ENCODE measurements at regions not wholly inside any gene's neighbourhood (a gene's known extent, or its start where the extent isn't known, plus 50 kb on each side); places are given as distances from the start of the nearest gene placed in this dataset.

DNA sequence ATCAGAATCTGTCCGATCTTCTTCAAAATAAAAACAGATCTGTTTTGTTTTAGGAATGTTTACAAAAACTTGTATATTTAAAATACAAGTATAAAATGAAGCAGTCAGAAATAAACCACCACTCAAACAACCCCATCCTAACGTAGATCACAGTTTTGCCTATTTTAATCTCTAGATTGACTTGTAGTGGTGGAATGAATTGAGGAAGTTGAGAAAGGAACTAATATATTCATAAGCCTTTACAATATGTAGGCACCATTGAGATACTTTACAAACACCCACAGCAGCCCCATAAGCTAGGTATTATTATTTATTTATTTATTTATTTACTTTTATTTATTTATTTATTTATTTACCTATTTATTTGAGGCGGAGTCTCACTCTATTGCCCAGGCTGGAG, 52.3 kb upstream of the KLF3 start:
- ATAC-seq = no peak
- peaks cover 13% of the 10 kb centered on the region for H3K4me1 Mint-ChIP-seq (ENCODE audit: low read depth)
- DNase-seq = no peak
- no peak overlapping the region for H3K4me3 Mint-ChIP-seq
- intact Hi-C loops (cut with micrococcal nuclease) = no loop called here
- no peak overlapping the region for H3K27ac Mint-ChIP-seq
- no peaks in the 10 kb centered on the region for H3K36me3 Mint-ChIP-seq (ENCODE audit: low read depth)
- no peaks in the 10 kb centered on the region for H3K9me3 Mint-ChIP-seq
- ChIA-PET POLR2A (no interaction called here), CTCF (interaction anchor here (1.0 to 2.1 kb wide), 2 partner anchors 63 to 293 kb away, joined by 4 read pairs; no protein-coding TSS in a partner anchor)
- TF ChIP-seq, protein P1, sequence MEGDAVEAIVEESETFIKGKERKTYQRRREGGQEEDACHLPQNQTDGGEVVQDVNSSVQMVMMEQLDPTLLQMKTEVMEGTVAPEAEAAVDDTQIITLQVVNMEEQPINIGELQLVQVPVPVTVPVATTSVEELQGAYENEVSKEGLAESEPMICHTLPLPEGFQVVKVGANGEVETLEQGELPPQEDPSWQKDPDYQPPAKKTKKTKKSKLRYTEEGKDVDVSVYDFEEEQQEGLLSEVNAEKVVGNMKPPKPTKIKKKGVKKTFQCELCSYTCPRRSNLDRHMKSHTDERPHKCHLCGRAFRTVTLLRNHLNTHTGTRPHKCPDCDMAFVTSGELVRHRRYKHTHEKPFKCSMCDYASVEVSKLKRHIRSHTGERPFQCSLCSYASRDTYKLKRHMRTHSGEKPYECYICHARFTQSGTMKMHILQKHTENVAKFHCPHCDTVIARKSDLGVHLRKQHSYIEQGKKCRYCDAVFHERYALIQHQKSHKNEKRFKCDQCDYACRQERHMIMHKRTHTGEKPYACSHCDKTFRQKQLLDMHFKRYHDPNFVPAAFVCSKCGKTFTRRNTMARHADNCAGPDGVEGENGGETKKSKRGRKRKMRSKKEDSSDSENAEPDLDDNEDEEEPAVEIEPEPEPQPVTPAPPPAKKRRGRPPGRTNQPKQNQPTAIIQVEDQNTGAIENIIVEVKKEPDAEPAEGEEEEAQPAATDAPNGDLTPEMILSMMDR (IDR thresholded peaks at IDR 0.05) = no peak
- no peaks in the 10 kb centered on the region for H3K27me3 Mint-ChIP-seq

DNA sequence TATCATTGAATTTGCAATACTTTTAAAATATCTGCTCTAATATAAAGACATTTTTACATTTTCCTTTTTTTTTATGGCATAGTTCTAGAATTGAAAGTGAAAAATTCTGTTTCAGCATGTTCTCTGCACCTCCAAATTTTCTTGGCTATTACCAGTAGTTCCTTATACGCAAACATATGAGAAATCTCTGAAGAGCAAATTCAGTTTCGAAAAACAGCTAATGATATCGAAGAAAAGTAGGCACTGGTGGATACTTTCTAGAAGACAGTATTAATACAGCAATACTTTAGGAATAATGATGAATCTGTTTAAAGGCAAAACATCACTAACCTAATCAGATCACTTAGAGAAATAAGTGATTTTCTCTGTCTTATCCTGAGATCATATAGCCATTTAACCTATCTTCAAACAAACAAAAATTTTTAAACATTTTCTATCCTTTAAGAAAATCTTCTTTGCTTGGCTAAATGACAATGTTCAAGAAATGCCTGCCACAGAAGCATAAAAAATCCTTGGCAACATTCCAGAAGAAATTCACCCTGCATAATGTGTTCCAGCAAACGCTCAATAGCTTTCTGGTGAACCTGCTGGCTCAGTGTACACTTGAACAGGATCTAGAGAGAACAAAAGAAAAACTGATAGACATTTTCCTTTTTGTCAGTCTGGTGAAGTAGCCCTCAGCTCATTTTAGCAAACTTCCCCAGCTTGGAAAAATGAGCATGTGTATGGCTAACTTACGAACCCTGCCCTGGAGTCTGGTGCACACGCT, 51.2 kb upstream of the KLF3 start:
- H3K27me3 Mint-ChIP-seq = no peaks in the 10 kb centered on the region
- POLR2A ChIA-PET = no interaction called here
- H3K9me3 Mint-ChIP-seq = no peaks in the 10 kb centered on the region
- ATAC-seq (no peak), DNase-seq (no peak)
- H3K4me3 Mint-ChIP-seq = no peak overlapping the region
- H3K27ac Mint-ChIP-seq = no peak overlapping the region
- intact Hi-C loops (cut with micrococcal nuclease) = no loop called here
- H3K36me3 Mint-ChIP-seq (ENCODE audit: low read depth) = no peaks in the 10 kb centered on the region
- TF ChIP-seq, protein P1 (IDR thresholded peaks at IDR 0.05) = no peak
- peaks cover 13% of the 10 kb centered on the region for H3K4me1 Mint-ChIP-seq (ENCODE audit: low read depth)
- CTCF ChIA-PET = interaction anchor here (1.0 to 1.2 kb wide), 2 partner anchors 44 to 62 kb away, joined by 3 to 4 read pairs; no protein-coding TSS in a partner anchor

Data from activated CD8-positive, alpha-beta T cell treated with anti-CD3 and anti-CD28 coated beads for 36 hours (primary cell).